ENCODE measurements at regions not wholly inside any gene's neighbourhood (a gene's known extent, or its start where the extent isn't known, plus 50 kb on each side); places are given as distances from the start of the nearest gene placed in this dataset.

DNA sequence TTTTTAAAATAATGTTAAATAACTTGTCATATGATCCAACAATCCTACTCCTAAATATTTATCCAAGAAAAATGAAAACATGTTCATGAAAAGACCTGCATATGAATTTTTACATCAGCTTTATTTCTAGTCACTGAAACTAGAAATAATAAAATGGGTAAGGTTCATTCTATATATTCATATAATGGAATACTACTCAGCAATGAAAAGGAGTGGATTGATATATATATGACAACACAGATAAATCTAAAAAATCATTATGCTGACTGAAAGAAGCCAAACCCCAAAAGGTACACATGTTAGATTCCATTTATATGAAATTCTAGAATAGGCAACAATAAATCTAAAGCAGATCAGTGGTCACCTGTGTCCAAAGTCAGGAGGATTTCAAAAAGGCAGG lies 84.9 kb upstream of the PCBD1 start:
- TF ChIP-seq, protein P1, sequence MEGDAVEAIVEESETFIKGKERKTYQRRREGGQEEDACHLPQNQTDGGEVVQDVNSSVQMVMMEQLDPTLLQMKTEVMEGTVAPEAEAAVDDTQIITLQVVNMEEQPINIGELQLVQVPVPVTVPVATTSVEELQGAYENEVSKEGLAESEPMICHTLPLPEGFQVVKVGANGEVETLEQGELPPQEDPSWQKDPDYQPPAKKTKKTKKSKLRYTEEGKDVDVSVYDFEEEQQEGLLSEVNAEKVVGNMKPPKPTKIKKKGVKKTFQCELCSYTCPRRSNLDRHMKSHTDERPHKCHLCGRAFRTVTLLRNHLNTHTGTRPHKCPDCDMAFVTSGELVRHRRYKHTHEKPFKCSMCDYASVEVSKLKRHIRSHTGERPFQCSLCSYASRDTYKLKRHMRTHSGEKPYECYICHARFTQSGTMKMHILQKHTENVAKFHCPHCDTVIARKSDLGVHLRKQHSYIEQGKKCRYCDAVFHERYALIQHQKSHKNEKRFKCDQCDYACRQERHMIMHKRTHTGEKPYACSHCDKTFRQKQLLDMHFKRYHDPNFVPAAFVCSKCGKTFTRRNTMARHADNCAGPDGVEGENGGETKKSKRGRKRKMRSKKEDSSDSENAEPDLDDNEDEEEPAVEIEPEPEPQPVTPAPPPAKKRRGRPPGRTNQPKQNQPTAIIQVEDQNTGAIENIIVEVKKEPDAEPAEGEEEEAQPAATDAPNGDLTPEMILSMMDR (conservative IDR thresholded peaks at IDR 0.05) = no peak
- TF ChIP-seq EZH2 (IDR thresholded peaks at IDR 0.05; ENCODE audit: low read depth) = no peak
